ENCODE measurements at regions not wholly inside any gene's neighbourhood (a gene's known extent, or its start where the extent isn't known, plus 50 kb on each side); places are given as distances from the start of the nearest gene placed in this dataset.

DNA sequence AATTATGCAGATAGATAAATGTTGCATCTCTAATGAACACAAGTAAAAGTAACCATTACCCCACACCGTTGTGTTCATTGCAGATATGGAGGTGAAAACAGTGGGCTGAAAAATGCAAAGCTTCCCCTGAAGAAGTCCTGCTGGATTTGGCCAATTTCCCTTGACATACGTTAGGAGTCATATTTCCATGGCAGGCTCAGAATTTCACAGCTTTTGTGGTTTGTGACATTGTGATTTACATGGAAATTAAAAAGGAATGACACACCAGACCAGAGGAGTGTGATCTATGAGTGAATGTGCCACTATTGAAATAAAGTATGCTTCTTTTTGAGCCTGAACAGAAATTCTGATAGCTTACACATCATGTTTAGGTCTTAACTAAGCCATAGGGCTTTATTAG lies 221.1 kb upstream of the TMTC4 start:
- Histone ChIP-seq H3K9ac (ENCODE audit: insufficient read depth in 1 of 2, low read depth in 2 of 2, low read length in 2 of 2) (no peak overlapping the region), H3K27me3 (ENCODE audit: control insufficient read depth in 2 of 2, insufficient read depth in 2 of 2, low read length in 2 of 2) (no peaks in the 10 kb centered on the region), H3K9me3 (replicated peaks; ENCODE audit: control insufficient read depth, insufficient read depth, low read depth, low read length) (no peaks in the 10 kb centered on the region), H3K4me3 (no peak overlapping the region), H2AFZ (ENCODE audit: low read depth, low read length) (no peak overlapping the region), H4K20me1 (replicated peaks; ENCODE audit: control insufficient read depth, insufficient read depth, low read length) (no peaks in the 10 kb centered on the region), H3K4me1 (replicated peaks in 1 of 2; ENCODE audit: control insufficient read depth in 2 of 2, insufficient read depth in 2 of 2, low read length in 2 of 2) (no peaks in the 10 kb centered on the region), H3K9me1 (ENCODE audit: control insufficient read depth, insufficient read depth, low read length) (no peaks in the 10 kb centered on the region), H3K36me3 (ENCODE audit: control insufficient read depth, insufficient read depth, low read length) (no peaks in the 10 kb centered on the region), H3K79me2 (ENCODE audit: control insufficient read depth, insufficient read depth, low read length) (no peaks in the 10 kb centered on the region), H3K4me2 (ENCODE audit: insufficient read depth, low read length) (no peak overlapping the region), H3K27ac (ENCODE audit: extremely low read depth, low read depth, low read length) (no peak overlapping the region)
- TF ChIP-seq, protein P1, sequence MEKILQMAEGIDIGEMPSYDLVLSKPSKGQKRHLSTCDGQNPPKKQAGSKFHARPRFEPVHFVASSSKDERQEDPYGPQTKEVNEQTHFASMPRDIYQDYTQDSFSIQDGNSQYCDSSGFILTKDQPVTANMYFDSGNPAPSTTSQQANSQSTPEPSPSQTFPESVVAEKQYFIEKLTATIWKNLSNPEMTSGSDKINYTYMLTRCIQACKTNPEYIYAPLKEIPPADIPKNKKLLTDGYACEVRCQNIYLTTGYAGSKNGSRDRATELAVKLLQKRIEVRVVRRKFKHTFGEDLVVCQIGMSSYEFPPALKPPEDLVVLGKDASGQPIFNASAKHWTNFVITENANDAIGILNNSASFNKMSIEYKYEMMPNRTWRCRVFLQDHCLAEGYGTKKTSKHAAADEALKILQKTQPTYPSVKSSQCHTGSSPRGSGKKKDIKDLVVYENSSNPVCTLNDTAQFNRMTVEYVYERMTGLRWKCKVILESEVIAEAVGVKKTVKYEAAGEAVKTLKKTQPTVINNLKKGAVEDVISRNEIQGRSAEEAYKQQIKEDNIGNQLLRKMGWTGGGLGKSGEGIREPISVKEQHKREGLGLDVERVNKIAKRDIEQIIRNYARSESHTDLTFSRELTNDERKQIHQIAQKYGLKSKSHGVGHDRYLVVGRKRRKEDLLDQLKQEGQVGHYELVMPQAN (IDR thresholded peaks at IDR 0.05; ENCODE audit: borderline replicate concordance): no peak
- no peak for TF ChIP-seq SAFB2 (IDR thresholded peaks at IDR 0.05; ENCODE audit: borderline replicate concordance, low read depth, low read length, severe bottlenecking)
- TF ChIP-seq ZNF785 (CRISPR knock-in tag; IDR thresholded peaks at IDR 0.05): no peak
- TF ChIP-seq PTBP1 (IDR thresholded peaks at IDR 0.05; ENCODE audit: low read depth, low read length): no peak
- TF ChIP-seq MTA3 (IDR thresholded peaks at IDR 0.05; ENCODE audit: borderline replicate concordance): no peak
- TF ChIP-seq TCF7L2 (IDR thresholded peaks at IDR 0.05; ENCODE audit: low read depth, low read length): no peak
- no peak for TF ChIP-seq ZNF133 (CRISPR knock-in tag; IDR thresholded peaks at IDR 0.05)
- TF ChIP-seq HDAC2 (IDR thresholded peaks at IDR 0.05): no peak
- no peak for TF ChIP-seq MCM7 (IDR thresholded peaks at IDR 0.05)
- no peak for TF ChIP-seq NR2C2 (CRISPR knock-in tag; IDR thresholded peaks at IDR 0.05)
- TF ChIP-seq NR2C2 (tag; IDR thresholded peaks at IDR 0.05): no peak
- ATAC-seq: no peak
- CTCF ChIA-PET (ENCODE audit: low intra/inter-chr PET ratio): no interaction called here
- in situ Hi-C loops (cut with MboI): no loop called here
- no peak for DNase-seq (ENCODE audit: extremely low read depth in 1 of 4, low spot score in 3 of 4)
- WGBS (ENCODE audit: insufficient coverage, low coverage, missing lambda C conversion rate): 0% methylated on average over 2 of the region's 2 CpGs
- intact Hi-C loops (cut with micrococcal nuclease): no loop called here
- POLR2A ChIA-PET: interaction anchor here (0.7 kb wide), 1 partner anchor 14 kb away, joined by 3 read pairs; no protein-coding TSS in a partner anchor
- BruUV-seq (replicated peaks): no TSS peak
- FAIRE-seq: no peak
